ENCODE measurements at regions not wholly inside any gene's neighbourhood (a gene's known extent, or its start where the extent isn't known, plus 50 kb on each side); places are given as distances from the start of the nearest gene placed in this dataset.

- TF ChIP-seq CTCF (IDR thresholded peaks at IDR 0.05) = no peak
- Histone ChIP-seq H3K4me3 (no peak overlapping the region), H3K27ac (peak overlapping the region in 1 of 2 donors; percentile 2)
- no peak for DNase-seq (ENCODE audit: low spot score)
Observed at GRCh38 chr3:66098436-66098835, 59.7 kb upstream of the MAGI1 start.

- DNase-seq (ENCODE audit: low spot score) = no peak
- no peak for TF ChIP-seq CTCF (IDR thresholded peaks at IDR 0.05)
- Histone ChIP-seq H3K27ac (no peak overlapping the region), H3K4me3 (no peak overlapping the region)
Observed at GRCh38 chr3:66097647-66098046, 58.9 kb upstream of the MAGI1 start.

- no peak for TF ChIP-seq CTCF (IDR thresholded peaks at IDR 0.05)
- Histone ChIP-seq H3K4me3 (no peak overlapping the region), H3K27ac (no peak overlapping the region)
- DNase-seq (ENCODE audit: low spot score) = no peak
Observed at GRCh38 chr3:66095295-66096001, 56.7 kb upstream of the MAGI1 start.

GRCh38 chr3:66093981-66094380 is 55.3 kb upstream of the MAGI1 start:
- no peak for TF ChIP-seq CTCF (IDR thresholded peaks at IDR 0.05)
- no peak for DNase-seq (ENCODE audit: low spot score)
- Histone ChIP-seq H3K4me3 (no peak overlapping the region), H3K27ac (no peak overlapping the region)

- no peak overlapping the region for H3K4me3 ChIP-seq
- no peak for TF ChIP-seq CTCF (IDR thresholded peaks at IDR 0.05)
- DNase-seq (ENCODE audit: low spot score) = no peak
- H3K27ac ChIP-seq = no peak overlapping the region
Observed at GRCh38 chr3:66092175-66092995, 53.7 kb upstream of the MAGI1 start.

Measured in coronary artery (tissue), 2 donors.